ENCODE measurements at regions not wholly inside any gene's neighbourhood (a gene's known extent, or its start where the extent isn't known, plus 50 kb on each side); places are given as distances from the start of the nearest gene placed in this dataset.

GRCh38 chr6:150536835-150537234, 62.9 kb upstream of the PLEKHG1 start:
- Histone ChIP-seq H3K27me3 (replicated peaks in 1 of 4; ENCODE audit: control insufficient read depth in 3 of 4, extremely low read depth in 1 of 4, insufficient read depth in 3 of 4, low read length in 3 of 4) (no peaks in the 10 kb centered on the region), H3K27ac (ENCODE audit: low read depth, low read length) (no peak overlapping the region), H2BK12ac (ENCODE audit: low read depth, low read length) (no peak overlapping the region), H4K91ac (replicated peaks; ENCODE audit: insufficient read length, low read length) (no peak overlapping the region), H3K4me2 (ENCODE audit: insufficient read depth in 1 of 2, low read depth in 2 of 2, low read length in 2 of 2) (no peak overlapping the region), H3K4me3 (ENCODE audit: extremely low read depth in 1 of 4, insufficient read depth in 2 of 4, low read depth in 3 of 4, low read length in 4 of 4) (no peak overlapping the region), H3K4ac (replicated peaks; ENCODE audit: insufficient read length, low read depth, low read length) (no peak overlapping the region), H3K56ac (replicated peaks; ENCODE audit: insufficient read length, low read depth, low read length) (no peak overlapping the region), H2BK20ac (ENCODE audit: low read length) (no peak overlapping the region), H3K79me2 (ENCODE audit: control insufficient read depth in 1 of 2, insufficient read depth in 2 of 2, low read length in 2 of 2) (no peaks in the 10 kb centered on the region), H2BK120ac (replicated peaks; ENCODE audit: low read depth, low read length) (no peak overlapping the region), H4K5ac (ENCODE audit: insufficient read length, low read depth, low read length) (no peak overlapping the region), H2AK5ac (ENCODE audit: low read depth, low read length) (no peak overlapping the region), H3K4me1 (replicated peaks in 1 of 4; ENCODE audit: control insufficient read depth in 3 of 4, insufficient read depth in 4 of 4, low read length in 3 of 4) (no peaks in the 10 kb centered on the region), H3K79me1 (ENCODE audit: low read depth, low read length) (no peaks in the 10 kb centered on the region), H4K20me1 (replicated peaks in 1 of 2; ENCODE audit: control insufficient read depth in 1 of 2, insufficient read depth in 2 of 2, low read length in 2 of 2) (no peaks in the 10 kb centered on the region), H2BK5ac (ENCODE audit: low read depth, low read length) (no peak overlapping the region), H2BK15ac (ENCODE audit: low read length) (no peak overlapping the region), H3K9me3 (ENCODE audit: insufficient read depth in 2 of 2, low read depth in 1 of 2, low read length in 1 of 2) (0 out of 4 replicates have a peak, but pooled peaks cover 0 to 6% of the 10 kb centered on the region in 2 experiments), H3K14ac (ENCODE audit: insufficient read length) (no peak overlapping the region), H3K23me2 (ENCODE audit: low read depth, low read length) (no peaks in the 10 kb centered on the region), H3K23ac (ENCODE audit: insufficient read length) (no peak overlapping the region), H4K8ac (ENCODE audit: extremely low read depth, insufficient read depth, low read length) (no peak overlapping the region), H3K36me3 (ENCODE audit: control insufficient read depth in 2 of 4, insufficient read depth in 4 of 4, low read length in 3 of 4) (no peaks in the 10 kb centered on the region), H3K18ac (ENCODE audit: extremely low read depth, low read length) (no peak overlapping the region), H2AFZ (ENCODE audit: low read length) (no peak overlapping the region), H3K9ac (replicated peaks in 1 of 4; ENCODE audit: extremely low read depth in 1 of 4, low read depth in 3 of 4, low read length in 3 of 4) (no peak overlapping the region)
- FAIRE-seq (no peak), DNase-seq (ENCODE audit: low read depth in 1 of 2, low spot score in 2 of 2) (no peak)
- no peak for TF ChIP-seq POLR2A (IDR thresholded peaks at IDR 0.05; ENCODE audit: control extremely low read depth in 1 of 2, low read depth in 2 of 2, low read length in 2 of 2)
- no peak for TF ChIP-seq CBX5 (IDR thresholded peaks at IDR 0.05; ENCODE audit: low read depth, low read length)
- no peak for TF ChIP-seq JUND (IDR thresholded peaks at IDR 0.05; ENCODE audit: low read length)
- TF ChIP-seq ATF2 (IDR thresholded peaks at IDR 0.05; ENCODE audit: low read length): no peak
- no peak for TF ChIP-seq E2F6 (IDR thresholded peaks at IDR 0.05)
- TF ChIP-seq CREB1 (IDR thresholded peaks at IDR 0.05): no peak
- no peak for TF ChIP-seq CBX8 (IDR thresholded peaks at IDR 0.05; ENCODE audit: borderline replicate concordance, low read depth, low read length)
- TF ChIP-seq POU5F1 (IDR thresholded peaks at IDR 0.05; ENCODE audit: low read depth, low read length): no peak
- WGBS, 2 experiments (ENCODE audit: extremely low coverage in 1 of 2, insufficient coverage in 1 of 2, insufficient read length in 1 of 2, insufficient replicate concordance in 2 of 2, low coverage in 1 of 2, low lambda C conversion rate in 2 of 2, missing lambda C conversion rate in 1 of 2): 86% methylated on average over 4 of the region's 4 CpGs; no CpG with 5 or more reads in 1 of the 2 experiments
- CTCF ChIA-PET (ENCODE audit: partially characterized antibody): no interaction called here
- POLR2A ChIA-PET (ENCODE audit: partially characterized antibody): interaction anchor here (1.2 kb wide), 1 partner anchor 10 kb away, joined by 3 read pairs; no protein-coding TSS in a partner anchor

Data from H1 (cell line).